Embryonic facial prominence (tissue), 1 donor: ENCODE measurements at regions not wholly inside any gene's neighbourhood (a gene's known extent, or its start where the extent isn't known, plus 50 kb on each side); places are given as distances from the start of the nearest gene placed in this dataset.

Source experiments
- DNase-seq: peaks from one replicate; pipeline ENCODE4 v3.0.0-alpha.2; 2016; ENCODE audit errors: extremely low spot score

GRCh38 chr11:134764367-134764766 is 352.3 kb upstream of the B3GAT1 start:
- no peak for DNase-seq

- DNase-seq = no peak
These were observed 351.0 kb upstream of the B3GAT1 start for GRCh38 chr11:134763030-134763388.

DNA sequence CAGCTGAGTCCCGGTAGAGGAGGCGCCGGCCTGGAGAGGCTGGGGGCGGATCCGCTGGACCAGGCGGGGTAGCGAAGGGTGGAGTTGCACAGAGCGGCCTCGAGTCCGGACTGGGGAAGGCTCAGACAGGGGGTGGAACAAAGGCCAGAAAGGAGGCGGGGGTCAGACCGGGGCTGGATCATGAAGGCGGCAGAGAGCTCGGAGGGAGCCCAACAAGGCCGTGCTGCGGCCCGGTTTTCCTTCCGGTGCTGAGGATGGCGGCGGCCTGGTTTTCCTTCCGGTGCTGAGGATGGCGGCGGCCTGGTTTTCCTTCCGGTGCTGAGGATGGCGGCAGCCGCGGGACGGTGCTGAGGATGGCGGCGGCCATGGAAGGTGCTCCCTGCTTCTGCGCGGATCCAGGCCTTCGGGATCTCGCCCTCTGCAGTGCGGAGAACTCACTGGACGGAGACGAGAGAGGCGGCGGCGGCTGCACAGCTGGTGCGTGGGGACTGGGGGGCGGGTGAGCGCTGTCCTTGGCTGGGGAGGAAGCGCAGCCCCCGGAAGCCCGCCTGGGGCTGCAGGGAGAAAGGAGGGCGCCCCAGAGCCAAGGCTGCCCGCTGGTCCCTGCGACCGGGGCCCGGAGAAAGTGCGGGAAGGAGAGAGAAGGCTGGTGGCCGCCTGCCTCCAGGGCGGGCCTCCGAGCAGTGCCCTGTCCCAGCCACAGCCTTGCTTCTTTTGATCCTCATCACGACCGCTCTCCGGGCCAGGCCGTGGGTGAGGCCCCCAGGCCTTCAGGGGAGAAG is 350.4 kb upstream of the B3GAT1 start:
- no peak for DNase-seq

GRCh38 chr11:134761926-134762247 is 349.8 kb upstream of the B3GAT1 start:
- no peak for DNase-seq

DNA sequence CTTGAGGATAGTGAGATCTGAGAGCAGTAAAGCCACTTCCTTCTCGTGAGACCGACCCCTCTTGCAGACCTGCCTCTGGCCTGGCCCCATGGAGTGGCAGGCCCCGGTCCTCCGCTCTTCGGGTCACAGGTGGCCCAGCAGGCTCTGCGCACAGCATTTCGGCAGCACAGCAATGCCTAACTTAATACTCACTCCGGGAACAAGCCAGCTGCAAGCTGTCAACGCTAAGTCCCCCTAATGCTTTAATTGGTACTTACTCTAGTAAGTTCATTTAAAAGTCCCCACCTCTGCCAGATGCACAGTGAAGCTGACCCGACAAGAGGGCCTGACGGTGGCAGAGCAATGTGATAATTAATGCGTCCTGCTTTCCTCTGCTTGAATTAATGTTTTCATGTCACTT is 349.3 kb upstream of the B3GAT1 start:
- DNase-seq = no peak

DNA sequence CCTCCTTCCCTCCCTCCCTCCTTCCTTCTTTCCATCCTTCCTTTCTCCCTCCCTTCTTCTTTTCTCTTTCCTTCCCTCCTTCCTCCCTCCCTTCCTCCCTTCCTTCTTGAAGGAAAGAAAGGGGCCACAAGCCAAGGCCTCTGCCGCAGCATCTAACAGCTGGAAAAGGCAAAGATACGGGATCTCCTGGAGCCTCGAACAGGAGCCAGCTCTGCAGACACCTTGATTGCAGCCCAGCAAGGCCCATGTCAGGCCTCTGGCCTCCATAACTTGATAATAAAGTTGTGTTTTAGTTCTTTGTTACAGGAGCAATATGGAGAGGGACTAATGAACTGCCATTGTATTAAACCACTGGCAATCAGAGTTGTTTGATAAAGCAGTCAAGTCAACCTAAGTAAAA is 348.9 kb upstream of the B3GAT1 start:
- no peak for DNase-seq

GRCh38 chr11:134760299-134760698 is 348.3 kb upstream of the B3GAT1 start:
- no peak for DNase-seq

- DNase-seq = no peak
These were observed 347.8 kb upstream of the B3GAT1 start for GRCh38 chr11:134759855-134760254.

GRCh38 chr11:134759274-134759673 is 347.2 kb upstream of the B3GAT1 start:
- no peak for DNase-seq

GRCh38 chr11:134758342-134758931 is 346.4 kb upstream of the B3GAT1 start:
- no peak for DNase-seq

- DNase-seq = no peak
These were observed 345.6 kb upstream of the B3GAT1 start for GRCh38 chr11:134757633-134758032.

GRCh38 chr11:134756811-134757540 is 344.9 kb upstream of the B3GAT1 start:
- DNase-seq = no peak

DNA sequence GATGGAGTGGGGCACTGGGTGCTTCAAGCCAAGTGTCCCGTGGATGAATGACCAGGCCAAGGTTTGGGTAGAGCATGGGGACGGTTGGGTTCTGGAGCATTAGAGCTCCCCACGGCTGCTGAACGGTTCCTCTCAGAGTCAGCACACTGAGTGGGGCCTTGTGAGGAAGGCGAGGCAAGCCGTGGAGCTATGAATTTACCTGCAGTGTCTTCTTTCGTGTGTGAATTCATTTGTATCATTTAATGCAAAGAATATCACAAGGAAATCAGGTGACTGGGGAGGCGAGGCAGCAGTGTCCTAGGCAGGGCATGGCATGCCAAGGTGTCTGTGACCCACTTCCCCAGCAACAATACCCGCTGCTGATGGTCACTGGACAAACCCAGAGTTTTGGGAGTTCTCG is 343.5 kb upstream of the B3GAT1 start:
- DNase-seq = no peak

- DNase-seq = no peak
These were observed 342.6 kb upstream of the B3GAT1 start for GRCh38 chr11:134754521-134755198.

- no peak for DNase-seq
These were observed 341.9 kb upstream of the B3GAT1 start for GRCh38 chr11:134753771-134754520.

DNA sequence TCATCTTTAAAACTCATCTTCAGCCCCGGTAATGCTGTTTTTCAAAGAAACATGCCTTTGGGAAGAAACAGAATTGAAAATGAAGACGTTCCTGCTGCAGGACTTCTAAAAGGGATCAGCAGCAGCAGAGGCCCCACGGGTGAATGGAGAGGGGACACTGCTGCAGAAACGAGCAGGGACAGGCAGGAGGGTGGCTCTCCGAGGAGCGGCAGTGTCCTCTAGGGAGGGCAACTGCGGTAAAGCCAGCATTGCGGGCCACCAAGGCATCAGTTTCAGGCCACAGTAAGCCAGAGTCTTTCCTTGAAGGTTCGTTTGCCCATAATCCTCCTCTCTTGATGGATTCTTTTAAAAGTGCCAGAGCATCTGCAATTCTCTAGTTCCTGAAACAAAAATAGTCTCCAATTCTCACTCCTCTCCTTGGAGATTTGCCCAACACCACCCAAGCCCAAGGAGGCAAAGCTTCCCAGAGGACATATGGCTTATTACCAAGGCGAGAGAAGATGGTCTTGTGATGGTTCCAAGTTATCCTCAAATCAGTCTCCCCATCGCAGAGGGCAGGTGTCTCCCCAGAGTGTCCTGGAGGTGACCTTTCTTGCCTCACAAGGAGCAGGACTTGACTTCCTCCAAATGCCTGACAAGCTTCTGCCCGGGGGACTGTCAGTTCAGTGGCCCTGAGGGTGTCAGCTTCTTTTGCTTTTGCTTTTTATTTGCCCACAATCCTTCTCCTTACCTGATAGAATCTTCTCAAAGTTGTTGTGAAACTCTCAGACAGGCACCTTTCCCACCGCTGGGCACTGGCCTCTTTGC is 341.1 kb upstream of the B3GAT1 start:
- no peak for DNase-seq

DNA sequence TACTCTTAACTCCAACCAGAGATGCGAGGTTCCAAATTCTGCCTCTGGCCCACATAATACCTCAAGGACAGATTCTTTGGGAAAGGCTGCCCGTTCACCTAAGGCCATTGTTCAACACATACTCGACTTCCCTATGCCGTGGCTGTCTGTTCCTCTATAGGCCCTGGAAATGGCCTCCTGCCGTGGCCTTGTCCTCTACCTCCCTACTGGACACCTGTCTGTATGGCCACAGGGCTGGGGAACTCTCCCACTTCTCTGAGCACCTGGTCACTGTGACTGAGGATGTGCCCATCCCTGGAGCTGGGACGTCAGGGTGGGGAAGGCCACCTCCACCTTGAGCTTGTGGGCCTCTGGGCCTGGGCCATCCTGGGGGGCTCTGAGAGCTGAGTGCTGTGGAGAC is 340.5 kb upstream of the B3GAT1 start:
- no peak for DNase-seq

DNA sequence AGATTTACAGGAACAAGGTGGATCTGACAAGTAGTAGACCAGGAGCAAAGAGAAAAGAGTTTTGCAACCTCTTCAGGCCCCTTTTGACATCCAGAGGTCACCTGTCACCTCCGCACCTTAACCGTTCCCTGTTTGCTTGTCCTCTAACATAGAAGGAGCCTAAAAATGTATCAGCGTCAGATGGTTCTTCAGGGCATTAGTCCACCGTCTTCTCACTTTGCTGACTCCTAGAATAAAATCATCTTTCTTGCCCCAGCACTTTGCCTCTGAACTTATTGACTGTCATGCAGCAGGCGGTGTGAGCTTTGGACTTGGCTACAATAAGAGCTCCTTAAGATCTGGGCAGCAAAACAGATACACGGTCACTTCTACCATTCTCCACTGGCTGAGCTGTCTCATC is 339.7 kb upstream of the B3GAT1 start:
- DNase-seq = no peak

DNA sequence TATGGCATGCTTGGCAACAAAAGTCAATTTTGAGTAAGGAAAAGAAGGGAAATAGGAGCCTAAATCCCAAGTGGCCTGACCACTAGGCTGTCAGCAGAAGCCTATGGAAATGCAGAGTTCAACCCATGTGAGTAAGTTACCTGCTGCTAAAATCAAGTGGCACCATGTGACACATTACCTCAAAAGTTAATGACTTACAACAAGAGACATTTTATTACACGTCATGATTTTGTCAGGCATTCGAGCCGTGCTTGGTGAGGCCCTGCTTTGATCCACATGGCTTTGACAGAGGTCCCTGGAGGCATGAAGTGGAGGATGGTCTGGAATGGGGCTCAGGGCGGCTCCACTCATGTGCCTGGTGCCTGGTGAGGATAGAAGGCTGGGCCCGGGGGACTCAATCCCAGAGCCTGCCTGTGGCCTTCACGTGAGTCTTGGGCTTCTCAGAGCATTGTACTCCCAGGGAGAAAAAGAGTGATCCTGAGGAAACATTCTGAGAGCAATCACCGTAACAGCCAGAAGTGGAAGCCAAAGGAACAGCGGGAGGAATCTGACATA is 339.1 kb upstream of the B3GAT1 start:
- no peak for DNase-seq

DNA sequence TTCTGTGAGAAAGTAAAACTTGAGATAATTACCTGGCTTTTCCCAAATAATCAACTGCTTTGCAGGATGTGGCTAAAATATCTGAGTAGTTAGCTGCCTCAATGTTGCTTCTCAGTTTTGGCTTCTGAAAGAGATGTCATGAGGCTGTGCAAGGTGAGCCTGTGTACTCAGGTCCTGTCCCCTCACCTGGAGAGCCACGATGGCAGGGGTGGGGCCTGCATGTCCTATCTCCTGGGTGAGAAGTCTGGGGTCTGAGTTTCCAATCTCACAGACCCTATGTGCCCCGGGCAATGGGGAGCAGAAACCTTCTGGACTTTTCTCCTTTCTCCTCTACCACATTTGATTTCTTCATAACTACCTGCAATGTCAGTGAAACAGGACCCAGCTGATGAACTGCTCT is 338.6 kb upstream of the B3GAT1 start:
- no peak for DNase-seq
